Fibroblast of lung (primary cell): ENCODE measurements at regions not wholly inside any gene's neighbourhood (a gene's known extent, or its start where the extent isn't known, plus 50 kb on each side); places are given as distances from the start of the nearest gene placed in this dataset.

Source experiments
- DNase-seq, 2 donors: peaks; one replicate each; pipeline versions ENCODE4 v3.0.0 to v3.0.0-alpha.2; 2010; ENCODE audit warnings: low read depth in 2 of 2
- H2AFZ ChIP-seq: 2 replicates; pipeline ENCODE4 v1.5.1; 2012; ENCODE audit warnings: low read length, control low read depth, inconsistent platforms
- H3K27ac ChIP-seq: 2 replicates; pipeline ENCODE4 v1.5.1; 2011; ENCODE audit warnings: low read length, control low read depth; ENCODE audit not compliant: insufficient read depth
- H3K27me3 ChIP-seq: 2 replicates; pipeline ENCODE4 v1.5.1; 2011; ENCODE audit warnings: mild to moderate bottlenecking, low read length; ENCODE audit not compliant: control insufficient read depth, insufficient read depth
- H3K36me3 ChIP-seq: 2 replicates; pipeline ENCODE4 v1.5.1; 2011; ENCODE audit warnings: low read length; ENCODE audit not compliant: control insufficient read depth, insufficient read depth
- H3K4me1 ChIP-seq: 2 replicates; pipeline ENCODE4 v1.5.1; 2011; ENCODE audit warnings: low read length; ENCODE audit not compliant: control insufficient read depth, insufficient read depth; ENCODE audit errors: extremely low read depth
- H3K4me2 ChIP-seq: 2 replicates; pipeline ENCODE4 v1.5.1; 2011; ENCODE audit warnings: low read length, control low read depth; ENCODE audit not compliant: insufficient read depth; ENCODE audit errors: extremely low read depth
- H3K4me3 ChIP-seq, 4 experiments: fragments of 200-600 bp in 1 of 4; sonication (generic) in 1 of 4; replicated peaks in 1 of 4; 2 replicates each; pipeline ENCODE4 v1.5.1; 2011 to 2016; ENCODE audit warnings: low read length in 4 of 4, low read depth in 3 of 4, mild to moderate bottlenecking in 3 of 4, control low read depth in 2 of 4, inconsistent platforms in 1 of 4, mixed read lengths in 1 of 4; ENCODE audit not compliant: insufficient read depth in 1 of 4; ENCODE audit errors: control extremely low read depth in 1 of 4
- H3K79me2 ChIP-seq: 2 replicates; pipeline ENCODE4 v1.5.1; 2012; ENCODE audit warnings: mild to moderate bottlenecking, low read length, inconsistent platforms; ENCODE audit not compliant: control insufficient read depth, insufficient read depth
- H3K9ac ChIP-seq: 2 replicates; pipeline ENCODE4 v1.5.1; 2011; ENCODE audit warnings: mild to moderate bottlenecking, low read length, control low read depth; ENCODE audit not compliant: insufficient read depth
- H3K9me3 ChIP-seq: 2 replicates; pipeline ENCODE4 v1.5.1; 2012; ENCODE audit warnings: low read depth, low read length; ENCODE audit not compliant: control insufficient read depth, insufficient read depth
- H4K20me1 ChIP-seq: 2 replicates; pipeline ENCODE4 v1.5.1; 2011; ENCODE audit warnings: low read length; ENCODE audit not compliant: control insufficient read depth, insufficient read depth; ENCODE audit errors: extremely low read depth
- EZH2 ChIP-seq: IDR thresholded peaks from 2 replicates; pipeline ENCODE4 v1.5.1; 2012; ENCODE audit warnings: low read length, control low read depth, mild to moderate bottlenecking; ENCODE audit errors: missing control alignments
- TF ChIP-seq, protein P1 (sequence below), 2 donors: IDR thresholded peaks in 1 of 2; conservative IDR thresholded peaks in 1 of 2; 1 replicate in 1 of 2; 2 replicates in 1 of 2; pipeline ENCODE4 v1.5.1; 2011 to 2012; ENCODE audit warnings: low read length in 2 of 2, control low read depth in 1 of 2, inconsistent platforms in 1 of 2, low read depth in 1 of 2, mild to moderate bottlenecking in 1 of 2

DNA sequence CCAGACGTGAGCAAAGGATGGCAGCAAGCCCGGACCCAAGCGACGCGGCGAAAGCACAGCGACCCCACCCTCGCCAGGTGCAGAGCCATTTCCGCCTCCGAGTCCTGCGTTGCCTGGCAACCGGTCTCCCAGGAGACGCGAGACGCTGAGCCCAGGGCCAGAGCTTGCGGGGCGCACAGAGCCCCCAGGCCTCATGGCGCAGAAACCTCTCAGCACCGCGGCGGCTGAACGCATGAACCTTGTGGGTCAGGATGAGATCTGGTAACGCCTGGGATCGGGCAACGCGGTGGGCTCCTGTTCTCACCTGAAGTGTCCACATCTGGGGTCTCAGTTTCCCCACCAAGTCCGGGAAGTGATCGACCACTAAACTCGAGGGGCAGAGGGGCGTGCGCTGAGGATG, 77.7 kb downstream of the ANKRD60 start:
- Histone ChIP-seq H3K27ac (no peak overlapping the region), H4K20me1 (no peaks in the 10 kb centered on the region), H3K36me3 (no peaks in the 10 kb centered on the region), H3K79me2 (no peaks in the 10 kb centered on the region), H3K9me3 (no peaks in the 10 kb centered on the region), H3K4me1 (no peaks in the 10 kb centered on the region), H2AFZ (no peak overlapping the region), H3K4me2 (no peak overlapping the region), H3K4me3 (no peak overlapping the region), H3K27me3 (peaks cover 1% of the 10 kb centered on the region), H3K9ac (no peak overlapping the region)
- no peak for DNase-seq
- TF ChIP-seq EZH2, result no peak
- TF ChIP-seq, protein P1, sequence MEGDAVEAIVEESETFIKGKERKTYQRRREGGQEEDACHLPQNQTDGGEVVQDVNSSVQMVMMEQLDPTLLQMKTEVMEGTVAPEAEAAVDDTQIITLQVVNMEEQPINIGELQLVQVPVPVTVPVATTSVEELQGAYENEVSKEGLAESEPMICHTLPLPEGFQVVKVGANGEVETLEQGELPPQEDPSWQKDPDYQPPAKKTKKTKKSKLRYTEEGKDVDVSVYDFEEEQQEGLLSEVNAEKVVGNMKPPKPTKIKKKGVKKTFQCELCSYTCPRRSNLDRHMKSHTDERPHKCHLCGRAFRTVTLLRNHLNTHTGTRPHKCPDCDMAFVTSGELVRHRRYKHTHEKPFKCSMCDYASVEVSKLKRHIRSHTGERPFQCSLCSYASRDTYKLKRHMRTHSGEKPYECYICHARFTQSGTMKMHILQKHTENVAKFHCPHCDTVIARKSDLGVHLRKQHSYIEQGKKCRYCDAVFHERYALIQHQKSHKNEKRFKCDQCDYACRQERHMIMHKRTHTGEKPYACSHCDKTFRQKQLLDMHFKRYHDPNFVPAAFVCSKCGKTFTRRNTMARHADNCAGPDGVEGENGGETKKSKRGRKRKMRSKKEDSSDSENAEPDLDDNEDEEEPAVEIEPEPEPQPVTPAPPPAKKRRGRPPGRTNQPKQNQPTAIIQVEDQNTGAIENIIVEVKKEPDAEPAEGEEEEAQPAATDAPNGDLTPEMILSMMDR (conservative IDR thresholded peaks at IDR 0.05 in 1 of 2, IDR thresholded peaks at IDR 0.05 in 1 of 2; ENCODE audit: low read depth in 1 of 2, low read length in 2 of 2), result no peak

DNA sequence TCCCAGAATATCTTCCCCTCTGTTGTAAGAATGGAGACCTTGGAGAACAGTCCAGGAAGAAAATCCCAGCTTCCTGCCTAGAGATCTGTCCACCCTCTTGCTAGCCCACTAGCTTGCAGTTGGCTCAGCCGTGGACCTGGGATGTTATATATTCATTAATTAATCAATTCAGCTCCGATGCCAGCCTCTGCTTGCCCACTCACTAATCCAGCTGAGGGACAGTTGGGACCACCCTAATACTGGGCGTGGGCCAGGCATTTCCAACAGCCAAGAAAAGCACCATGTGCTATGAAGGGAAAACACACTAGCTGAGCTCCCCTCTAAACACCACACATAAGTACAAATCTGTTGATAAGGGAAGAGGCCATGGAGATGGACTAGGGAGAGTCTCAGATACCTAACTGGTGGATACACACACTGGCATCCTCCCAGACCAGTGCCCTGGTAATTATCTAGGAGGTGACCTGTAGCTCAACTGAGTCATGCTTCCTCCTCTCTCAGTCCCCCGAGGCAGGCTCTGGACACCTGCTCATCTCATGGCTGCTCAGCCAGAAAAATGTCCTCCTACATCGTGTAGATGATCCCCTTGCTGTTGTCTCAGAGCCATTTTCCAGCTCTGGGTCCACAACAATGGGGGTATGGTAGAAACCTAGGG, 78.9 kb downstream of the ANKRD60 start:
- Histone ChIP-seq H3K4me2 (no peak overlapping the region), H3K4me1 (no peaks in the 10 kb centered on the region), H3K4me3 (no peak overlapping the region), H3K36me3 (no peaks in the 10 kb centered on the region), H2AFZ (no peak overlapping the region), H3K27ac (no peak overlapping the region), H3K9me3 (no peaks in the 10 kb centered on the region), H3K9ac (no peak overlapping the region), H3K79me2 (no peaks in the 10 kb centered on the region), H3K27me3 (peaks cover 5% of the 10 kb centered on the region), H4K20me1 (no peaks in the 10 kb centered on the region)
- DNase-seq, result no peak
- no peak for TF ChIP-seq EZH2
- TF ChIP-seq, protein P1 (conservative IDR thresholded peaks at IDR 0.05 in 1 of 2, IDR thresholded peaks at IDR 0.05 in 1 of 2; ENCODE audit: low read depth in 1 of 2, low read length in 2 of 2), result no peak

- TF ChIP-seq EZH2, result no peak
- TF ChIP-seq, protein P1 (conservative IDR thresholded peaks at IDR 0.05 in 1 of 2, IDR thresholded peaks at IDR 0.05 in 1 of 2; ENCODE audit: low read depth in 1 of 2, low read length in 2 of 2), result no peak
- H3K4me1 ChIP-seq, result no peaks in the 10 kb centered on the region
- H2AFZ ChIP-seq, result no peak overlapping the region
- no peaks in the 10 kb centered on the region for H3K36me3 ChIP-seq
- DNase-seq, result no peak
- H4K20me1 ChIP-seq, result no peaks in the 10 kb centered on the region
- no peaks in the 10 kb centered on the region for H3K9me3 ChIP-seq
- no peaks in the 10 kb centered on the region for H3K79me2 ChIP-seq
- H3K4me2 ChIP-seq, result no peak overlapping the region
- no peak overlapping the region for H3K9ac ChIP-seq
- H3K27me3 ChIP-seq, result peaks cover 5% of the 10 kb centered on the region
- no peak overlapping the region for H3K4me3 ChIP-seq
- H3K27ac ChIP-seq, result no peak overlapping the region
Measured at GRCh38 chr20:58148891-58149290, 79.6 kb downstream of the ANKRD60 start.
